ENCODE measurements at regions not wholly inside any gene's neighbourhood (a gene's known extent, or its start where the extent isn't known, plus 50 kb on each side); places are given as distances from the start of the nearest gene placed in this dataset.
"Not testable (repeated sequence)": the region's sequence is repeated elsewhere in the genome, so short reads cannot be mapped to it uniquely, and the experiment has no call there.

DNA sequence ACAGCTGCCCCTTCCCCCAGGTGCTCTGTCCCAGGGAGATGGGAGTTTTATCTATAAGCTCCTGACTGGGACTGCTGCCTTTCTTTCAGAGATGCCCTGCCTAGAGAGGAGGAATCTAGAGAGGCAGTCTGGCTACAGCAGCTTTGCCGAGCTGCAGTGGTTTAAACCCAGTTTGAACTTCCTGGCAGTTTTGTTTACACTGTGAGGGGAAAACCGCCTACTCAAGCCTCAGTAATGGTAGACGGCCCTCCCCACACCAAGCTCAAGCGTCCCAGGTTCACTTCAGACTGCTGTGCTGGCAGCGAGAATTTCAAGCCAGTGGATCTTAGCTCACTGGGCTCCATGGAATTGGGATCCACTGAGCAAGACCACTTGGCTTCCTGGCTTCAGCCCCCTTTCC is 303.6 kb downstream of the ZIC1 start:
- H3K4me2 ChIP-seq (ENCODE audit: low read length); H3K79me2 ChIP-seq (replicated peaks; ENCODE audit: insufficient read depth, low read length); H2AFZ ChIP-seq (ENCODE audit: low read depth, low read length); H3K9ac ChIP-seq (ENCODE audit: low read length); H3K4me3 ChIP-seq (ENCODE audit: low read length); H3K9me2 ChIP-seq (ENCODE audit: insufficient read depth, low read length); H4K20me1 ChIP-seq (ENCODE audit: insufficient read depth); H3K9me3 ChIP-seq (ENCODE audit: low read length); H3F3A ChIP-seq (ENCODE audit: insufficient read depth, low read length, poor library complexity, severe bottlenecking); H3K36me3 ChIP-seq (ENCODE audit: insufficient read depth, low read length); H3K27me3 ChIP-seq (ENCODE audit: insufficient read depth, low read depth, low read length); H3K27ac ChIP-seq (ENCODE audit: low read length): not testable (repeated sequence)

DNA sequence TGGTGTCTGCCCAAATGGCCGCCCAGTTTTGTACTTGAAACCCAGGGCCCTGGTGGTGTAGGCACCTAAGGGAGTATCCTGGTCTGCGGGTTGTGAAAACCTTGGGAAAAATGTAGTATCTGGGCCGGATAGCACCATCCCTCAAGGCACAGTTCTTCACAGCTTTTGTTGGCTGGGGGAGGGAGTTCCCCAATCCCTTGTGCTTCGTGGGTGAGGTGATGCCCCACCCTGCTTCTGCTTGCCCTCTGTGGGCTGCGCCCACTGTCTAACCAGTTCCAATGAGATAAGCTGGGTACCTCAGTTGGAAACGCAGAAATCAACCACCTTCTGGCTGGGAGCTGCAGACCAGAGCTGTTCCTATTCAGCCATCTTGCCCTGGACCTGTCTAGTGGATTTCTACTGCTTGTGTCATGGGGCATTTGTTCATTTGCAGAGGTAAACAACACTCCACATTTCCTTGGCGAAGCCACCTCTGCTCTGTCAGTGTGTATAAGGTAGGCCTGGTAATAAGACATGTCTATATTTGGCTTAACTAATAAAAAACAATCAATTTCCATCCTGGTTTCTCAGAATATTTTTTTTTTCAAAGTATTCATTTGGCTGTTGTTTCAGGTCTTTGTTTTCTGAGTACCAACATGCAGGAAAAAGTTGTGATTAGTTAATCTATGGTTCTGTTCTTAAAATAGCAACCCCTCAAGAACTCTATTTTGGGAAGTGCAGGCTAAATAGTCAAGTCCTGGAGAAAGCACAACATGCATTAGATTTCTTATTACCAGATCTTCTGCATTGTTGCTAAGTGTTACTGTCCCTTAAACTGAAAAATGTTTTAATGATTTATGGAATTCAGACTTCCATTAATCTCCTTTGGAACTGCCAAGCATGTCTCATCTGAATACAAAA is 304.3 kb downstream of the ZIC1 start:
- no peaks in the 10 kb centered on the region for H3K27me3 ChIP-seq (ENCODE audit: insufficient read depth, low read depth, low read length)

More for the DNA sequence above, 304.3 kb downstream of the ZIC1 start:
- no peak overlapping the region for H2AFZ ChIP-seq (ENCODE audit: low read depth, low read length)
- no peaks in the 10 kb centered on the region for H4K20me1 ChIP-seq (ENCODE audit: insufficient read depth)
- no peak for TF ChIP-seq RAD21 (conservative IDR thresholded peaks at IDR 0.05)
- TF ChIP-seq, protein P1, sequence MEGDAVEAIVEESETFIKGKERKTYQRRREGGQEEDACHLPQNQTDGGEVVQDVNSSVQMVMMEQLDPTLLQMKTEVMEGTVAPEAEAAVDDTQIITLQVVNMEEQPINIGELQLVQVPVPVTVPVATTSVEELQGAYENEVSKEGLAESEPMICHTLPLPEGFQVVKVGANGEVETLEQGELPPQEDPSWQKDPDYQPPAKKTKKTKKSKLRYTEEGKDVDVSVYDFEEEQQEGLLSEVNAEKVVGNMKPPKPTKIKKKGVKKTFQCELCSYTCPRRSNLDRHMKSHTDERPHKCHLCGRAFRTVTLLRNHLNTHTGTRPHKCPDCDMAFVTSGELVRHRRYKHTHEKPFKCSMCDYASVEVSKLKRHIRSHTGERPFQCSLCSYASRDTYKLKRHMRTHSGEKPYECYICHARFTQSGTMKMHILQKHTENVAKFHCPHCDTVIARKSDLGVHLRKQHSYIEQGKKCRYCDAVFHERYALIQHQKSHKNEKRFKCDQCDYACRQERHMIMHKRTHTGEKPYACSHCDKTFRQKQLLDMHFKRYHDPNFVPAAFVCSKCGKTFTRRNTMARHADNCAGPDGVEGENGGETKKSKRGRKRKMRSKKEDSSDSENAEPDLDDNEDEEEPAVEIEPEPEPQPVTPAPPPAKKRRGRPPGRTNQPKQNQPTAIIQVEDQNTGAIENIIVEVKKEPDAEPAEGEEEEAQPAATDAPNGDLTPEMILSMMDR (IDR thresholded peaks at IDR 0.05; ENCODE audit: poor library complexity, severe bottlenecking): no peak
- no peak for TF ChIP-seq EP300 (conservative IDR thresholded peaks at IDR 0.05; ENCODE audit: poor library complexity, severe bottlenecking)
- TF ChIP-seq SMC3 (conservative IDR thresholded peaks at IDR 0.05; ENCODE audit: poor library complexity): no peak
- TF ChIP-seq MXI1 (conservative IDR thresholded peaks at IDR 0.05; ENCODE audit: poor library complexity, severe bottlenecking): no peak
- TF ChIP-seq EZH2 (IDR thresholded peaks at IDR 0.05; ENCODE audit: borderline replicate concordance, insufficient read depth, low read length, poor library complexity, severe bottlenecking): no peak
- TF ChIP-seq POLR2AphosphoS5 (IDR thresholded peaks at IDR 0.05): no peak
- TF ChIP-seq TAF1 (IDR thresholded peaks at IDR 0.05; ENCODE audit: low read depth): no peak
- TF ChIP-seq, protein P2, sequence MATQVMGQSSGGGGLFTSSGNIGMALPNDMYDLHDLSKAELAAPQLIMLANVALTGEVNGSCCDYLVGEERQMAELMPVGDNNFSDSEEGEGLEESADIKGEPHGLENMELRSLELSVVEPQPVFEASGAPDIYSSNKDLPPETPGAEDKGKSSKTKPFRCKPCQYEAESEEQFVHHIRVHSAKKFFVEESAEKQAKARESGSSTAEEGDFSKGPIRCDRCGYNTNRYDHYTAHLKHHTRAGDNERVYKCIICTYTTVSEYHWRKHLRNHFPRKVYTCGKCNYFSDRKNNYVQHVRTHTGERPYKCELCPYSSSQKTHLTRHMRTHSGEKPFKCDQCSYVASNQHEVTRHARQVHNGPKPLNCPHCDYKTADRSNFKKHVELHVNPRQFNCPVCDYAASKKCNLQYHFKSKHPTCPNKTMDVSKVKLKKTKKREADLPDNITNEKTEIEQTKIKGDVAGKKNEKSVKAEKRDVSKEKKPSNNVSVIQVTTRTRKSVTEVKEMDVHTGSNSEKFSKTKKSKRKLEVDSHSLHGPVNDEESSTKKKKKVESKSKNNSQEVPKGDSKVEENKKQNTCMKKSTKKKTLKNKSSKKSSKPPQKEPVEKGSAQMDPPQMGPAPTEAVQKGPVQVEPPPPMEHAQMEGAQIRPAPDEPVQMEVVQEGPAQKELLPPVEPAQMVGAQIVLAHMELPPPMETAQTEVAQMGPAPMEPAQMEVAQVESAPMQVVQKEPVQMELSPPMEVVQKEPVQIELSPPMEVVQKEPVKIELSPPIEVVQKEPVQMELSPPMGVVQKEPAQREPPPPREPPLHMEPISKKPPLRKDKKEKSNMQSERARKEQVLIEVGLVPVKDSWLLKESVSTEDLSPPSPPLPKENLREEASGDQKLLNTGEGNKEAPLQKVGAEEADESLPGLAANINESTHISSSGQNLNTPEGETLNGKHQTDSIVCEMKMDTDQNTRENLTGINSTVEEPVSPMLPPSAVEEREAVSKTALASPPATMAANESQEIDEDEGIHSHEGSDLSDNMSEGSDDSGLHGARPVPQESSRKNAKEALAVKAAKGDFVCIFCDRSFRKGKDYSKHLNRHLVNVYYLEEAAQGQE (IDR thresholded peaks at IDR 0.05; ENCODE audit: borderline replicate concordance): no peak
- no peaks in the 10 kb centered on the region for H3F3A ChIP-seq (ENCODE audit: insufficient read depth, low read length, poor library complexity, severe bottlenecking)
- H3K9me3 ChIP-seq (ENCODE audit: low read length): no peaks in the 10 kb centered on the region
- H3K36me3 ChIP-seq (ENCODE audit: insufficient read depth, low read length): no peaks in the 10 kb centered on the region
- no peaks in the 10 kb centered on the region for H3K9me2 ChIP-seq (ENCODE audit: insufficient read depth, low read length)
- H3K9ac ChIP-seq (ENCODE audit: low read length): no peak overlapping the region
- no peaks in the 10 kb centered on the region for H3K79me2 ChIP-seq (replicated peaks; ENCODE audit: insufficient read depth, low read length)
- no peak overlapping the region for H3K27ac ChIP-seq (ENCODE audit: low read length)
- no peak overlapping the region for H3K4me3 ChIP-seq (ENCODE audit: low read length)
- H3K4me2 ChIP-seq (ENCODE audit: low read length): no peak overlapping the region
